ENCODE measurements at regions not wholly inside any gene's neighbourhood (a gene's known extent, or its start where the extent isn't known, plus 50 kb on each side); places are given as distances from the start of the nearest gene placed in this dataset.

GRCh38 chr2:59674100-59674499, 879.4 kb downstream of the BCL11A start:
- intact Hi-C loops (cut with micrococcal nuclease; ENCODE audit: unreplicated experiment) (no loop called here), in situ Hi-C loops (cut with MboI) (no loop called here)
- Histone ChIP-seq H3K9me3 (replicated peaks; ENCODE audit: control insufficient read depth, insufficient read depth, low read length) (no peaks in the 10 kb centered on the region), H3K79me2 (ENCODE audit: control insufficient read depth, insufficient read depth, low read length) (no peaks in the 10 kb centered on the region), H3K4me2 (ENCODE audit: control insufficient read depth, insufficient read depth) (no peak overlapping the region), H3K4me1 (ENCODE audit: control insufficient read depth, insufficient read depth, low read length) (no peaks in the 10 kb centered on the region), H3K36me3 (ENCODE audit: control insufficient read depth in 2 of 2, insufficient read depth in 2 of 2, low read length in 1 of 2) (no peaks in the 10 kb centered on the region), H4K20me1 (ENCODE audit: control insufficient read depth, insufficient read depth) (no peaks in the 10 kb centered on the region), H2AFZ (ENCODE audit: control insufficient read depth, low read depth, low read length) (no peak overlapping the region), H3K9ac (ENCODE audit: control insufficient read depth, insufficient read depth, low read length) (no peak overlapping the region), H3K27me3 (replicated peaks in 1 of 2; ENCODE audit: control insufficient read depth in 2 of 2, insufficient read depth in 2 of 2, low read length in 1 of 2) (no peaks in the 10 kb centered on the region), H3K4me3 (no peak overlapping the region), H3K27ac (ENCODE audit: control insufficient read depth, insufficient read depth) (no peak overlapping the region)
- ATAC-seq (no peak), FAIRE-seq (no peak), DNase-seq (ENCODE audit: low read depth, low spot score) (no peak)
- TF ChIP-seq YY1 (IDR thresholded peaks at IDR 0.05; ENCODE audit: low read depth, low read length) = no peak
- TF ChIP-seq STAT3 (IDR thresholded peaks at IDR 0.05; ENCODE audit: low read depth, low read length) = no peak
- no peak for TF ChIP-seq HDGF (IDR thresholded peaks at IDR 0.05)
- no peak for TF ChIP-seq TBL1XR1 (IDR thresholded peaks at IDR 0.05; ENCODE audit: low read depth, low read length)
- no peak for TF ChIP-seq SP1 (IDR thresholded peaks at IDR 0.05; ENCODE audit: low read depth, low read length)
- ChIA-PET CTCF (no interaction called here), SMC1A (ENCODE audit: uncharacterized antibody, unreplicated experiment) (no interaction called here), RAD21 (ENCODE audit: unreplicated experiment) (no interaction called here), POLR2A (no interaction called here)
- WGBS (ENCODE audit: insufficient coverage, insufficient replicate concordance, low lambda C conversion rate, missing lambda C conversion rate) = 0% methylated on average over 1 of the region's 1 CpG
- BruUV-seq (replicated peaks) = no TSS peak

DNA sequence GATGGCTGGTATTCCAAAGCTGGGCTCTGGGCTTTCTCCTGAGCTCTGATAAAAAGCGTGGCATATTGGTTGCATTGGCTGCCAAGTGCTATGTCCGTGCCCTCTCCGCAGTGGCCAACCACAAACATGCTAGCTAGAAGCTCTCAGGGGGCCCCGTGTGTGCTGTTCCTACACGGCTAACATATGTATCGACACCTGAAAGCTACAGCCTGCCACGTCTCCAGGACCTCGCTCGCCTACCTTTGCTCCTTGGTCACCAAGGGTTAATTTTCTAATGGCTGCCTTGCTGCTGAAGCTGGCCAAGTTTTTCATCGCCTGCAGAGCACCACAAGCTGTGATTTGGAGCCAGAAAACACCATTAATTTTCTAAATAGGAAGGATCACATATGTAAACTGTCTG, 888.4 kb downstream of the BCL11A start:
- TF ChIP-seq IRF3 (IDR thresholded peaks at IDR 0.05) = no peak
- ChIA-PET POLR2A (no interaction called here), CTCF (no interaction called here), SMC1A (ENCODE audit: uncharacterized antibody, unreplicated experiment) (no interaction called here), RAD21 (ENCODE audit: unreplicated experiment) (no interaction called here)
- H3K79me2 ChIP-seq (ENCODE audit: control insufficient read depth, insufficient read depth, low read length) = no peaks in the 10 kb centered on the region
- H3K4me1 ChIP-seq (ENCODE audit: control insufficient read depth, insufficient read depth, low read length) = no peaks in the 10 kb centered on the region
- H4K20me1 ChIP-seq (ENCODE audit: control insufficient read depth, insufficient read depth) = no peaks in the 10 kb centered on the region
- H3K9ac ChIP-seq (ENCODE audit: control insufficient read depth, insufficient read depth, low read length) = no peak overlapping the region
- ATAC-seq = no peak
- H3K4me2 ChIP-seq (ENCODE audit: control insufficient read depth, insufficient read depth) = no peak overlapping the region
- no peaks in the 10 kb centered on the region for H3K9me3 ChIP-seq (replicated peaks; ENCODE audit: control insufficient read depth, insufficient read depth, low read length)
- BruUV-seq (replicated peaks) = no TSS peak
- H3K4me3 ChIP-seq = no peak overlapping the region
- H2AFZ ChIP-seq (ENCODE audit: control insufficient read depth, low read depth, low read length) = no peak overlapping the region
- in situ Hi-C loops (cut with MboI) = no loop called here
- DNase-seq (ENCODE audit: low read depth, low spot score) = no peak
- H3K36me3 ChIP-seq (ENCODE audit: control insufficient read depth in 2 of 2, insufficient read depth in 2 of 2, low read length in 1 of 2) = no peaks in the 10 kb centered on the region
- no peak for FAIRE-seq
- H3K27ac ChIP-seq (ENCODE audit: control insufficient read depth, insufficient read depth) = no peak overlapping the region
- intact Hi-C loops (cut with micrococcal nuclease; ENCODE audit: unreplicated experiment) = no loop called here
- no peaks in the 10 kb centered on the region for H3K27me3 ChIP-seq (replicated peaks in 1 of 2; ENCODE audit: control insufficient read depth in 2 of 2, insufficient read depth in 2 of 2, low read length in 1 of 2)
- 42% methylated on average over 10 of the region's 10 CpGs for WGBS (ENCODE audit: insufficient coverage, insufficient replicate concordance, low lambda C conversion rate, missing lambda C conversion rate)

Data from GM12878 (cell line).